NCI-H82 treated with DMSO at 0.1 percent for 48 hours (cell line): ENCODE measurements at regions not wholly inside any gene's neighbourhood (a gene's known extent, or its start where the extent isn't known, plus 50 kb on each side); places are given as distances from the start of the nearest gene placed in this dataset.
A peak's percentile ranks its signal among the peaks of the same experiment; 100 is the strongest.

ENCODE experiments used
- DNase-seq: peaks from one replicate; lab custom pipeline; 2025; ENCODE audit not compliant: unreplicated experiment; lab: John Stamatoyannopoulos, UW

DNA sequence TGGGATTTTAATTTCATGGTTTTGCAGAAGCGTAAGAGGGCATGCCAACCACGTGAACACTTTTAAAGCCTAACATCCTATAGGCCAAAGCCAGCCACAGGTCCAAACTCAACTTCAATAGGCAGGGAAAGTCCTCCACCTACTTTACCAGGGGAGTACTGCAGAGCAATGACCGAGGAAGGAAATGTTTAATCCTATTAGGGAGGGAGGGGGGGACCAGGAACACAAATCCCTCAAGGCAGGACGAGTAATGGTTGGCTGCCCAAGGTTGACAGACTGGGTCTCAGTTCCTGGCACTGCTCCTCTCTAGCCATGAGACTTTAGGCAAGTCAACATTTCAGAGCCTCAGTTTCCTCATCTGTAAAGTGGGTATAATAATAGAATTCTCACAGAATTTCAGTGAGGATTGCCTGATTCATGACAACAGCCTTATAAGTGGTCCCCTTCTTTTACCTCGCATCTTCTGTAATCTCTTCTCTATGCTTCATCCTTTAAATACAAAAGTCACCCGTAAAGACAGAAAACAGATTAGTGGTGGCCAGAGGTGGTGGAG is 315.8 kb downstream of the HAPSTR1 start:
- peak; percentile 65 for DNase-seq

DNA sequence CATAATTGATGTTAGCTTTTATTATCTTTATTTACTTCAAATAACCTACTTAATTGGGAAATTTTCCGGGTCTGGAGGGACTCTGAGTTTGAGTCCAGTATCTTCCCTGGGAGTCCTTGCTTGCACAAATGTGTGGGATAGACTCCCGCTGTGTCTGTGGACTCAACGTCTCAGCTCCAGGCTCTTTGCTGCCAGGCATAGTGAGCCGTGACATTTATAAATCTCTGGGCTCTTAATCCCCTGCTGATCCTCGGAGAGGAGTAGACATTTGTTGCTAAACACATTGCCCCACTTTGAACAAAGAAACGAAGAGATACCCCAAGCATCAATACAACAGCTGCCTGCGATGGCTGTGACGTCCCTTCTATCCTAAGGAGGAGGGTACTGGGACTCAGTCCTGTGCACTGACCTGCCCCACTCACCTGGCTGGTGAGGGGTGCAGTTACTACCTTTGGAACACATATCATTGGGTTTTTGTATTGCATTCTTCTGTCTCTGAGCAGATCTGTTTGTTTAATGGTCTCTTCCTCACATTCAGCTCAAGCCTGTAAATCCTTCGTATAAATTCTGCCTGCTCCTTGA is 316.9 kb downstream of the HAPSTR1 start:
- peak; percentile 85 for DNase-seq

DNA sequence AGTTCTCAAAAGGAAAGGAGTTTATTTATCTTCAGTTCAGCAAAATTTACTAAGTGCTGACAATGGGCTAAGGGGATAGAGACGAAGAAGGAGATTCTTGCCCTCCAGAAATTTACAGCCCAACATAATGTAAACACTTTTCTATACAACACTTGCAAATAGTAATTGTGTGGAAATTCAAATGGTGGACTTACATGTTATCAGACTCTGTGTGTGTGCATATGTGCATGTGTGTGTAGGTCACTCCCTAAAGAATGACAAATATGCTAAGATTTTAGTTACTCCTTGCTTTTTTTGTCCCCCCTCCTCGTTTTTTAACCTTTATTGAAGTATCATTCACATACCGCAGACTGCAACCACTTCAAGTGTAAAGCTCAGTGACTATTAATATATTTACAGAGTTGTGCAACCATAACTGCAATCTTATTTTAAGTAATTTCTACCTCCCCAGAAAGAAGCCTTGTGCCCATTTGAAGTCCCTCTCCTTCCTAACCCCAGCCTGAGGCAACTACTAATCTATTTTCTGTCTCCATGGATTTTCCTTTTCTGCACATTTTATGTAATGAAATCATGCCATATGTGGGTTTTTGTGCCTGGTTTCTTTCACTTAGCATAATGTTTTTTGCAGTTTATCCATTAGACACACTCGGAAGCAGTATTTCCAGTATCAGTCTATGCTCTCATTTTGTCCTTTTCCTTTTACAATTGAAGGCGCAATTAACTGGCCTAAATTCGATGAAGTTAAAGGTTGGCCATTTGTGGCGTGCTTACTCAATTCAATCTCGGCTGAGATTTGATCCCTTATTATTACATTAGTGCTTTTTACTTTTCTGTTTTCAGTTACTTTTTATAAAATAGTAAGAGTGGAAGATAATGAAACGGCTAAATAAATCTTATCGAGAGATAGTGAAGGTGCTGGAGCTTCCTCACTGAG is 318.4 kb downstream of the HAPSTR1 start:
- DNase-seq = no peak

DNA sequence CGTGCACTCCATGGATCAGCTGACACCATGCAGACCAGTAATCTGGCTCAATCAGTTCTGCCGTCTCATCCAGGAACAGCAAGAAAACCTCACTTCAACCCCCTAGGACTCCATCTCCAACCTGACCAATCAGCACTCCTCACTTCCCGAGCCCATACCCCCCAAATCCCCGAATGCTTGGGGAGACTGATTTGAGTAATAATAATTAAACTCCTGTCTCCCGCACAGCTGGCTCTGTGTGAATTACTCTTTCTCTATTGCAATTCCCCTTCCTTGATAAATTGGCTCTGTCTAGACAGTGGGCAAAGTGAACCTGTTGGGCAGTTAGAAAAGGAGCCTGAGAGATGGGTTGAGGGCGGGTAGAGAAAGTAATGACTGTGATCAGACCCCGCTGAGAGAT is 320.0 kb downstream of the HAPSTR1 start:
- no peak for DNase-seq

DNA sequence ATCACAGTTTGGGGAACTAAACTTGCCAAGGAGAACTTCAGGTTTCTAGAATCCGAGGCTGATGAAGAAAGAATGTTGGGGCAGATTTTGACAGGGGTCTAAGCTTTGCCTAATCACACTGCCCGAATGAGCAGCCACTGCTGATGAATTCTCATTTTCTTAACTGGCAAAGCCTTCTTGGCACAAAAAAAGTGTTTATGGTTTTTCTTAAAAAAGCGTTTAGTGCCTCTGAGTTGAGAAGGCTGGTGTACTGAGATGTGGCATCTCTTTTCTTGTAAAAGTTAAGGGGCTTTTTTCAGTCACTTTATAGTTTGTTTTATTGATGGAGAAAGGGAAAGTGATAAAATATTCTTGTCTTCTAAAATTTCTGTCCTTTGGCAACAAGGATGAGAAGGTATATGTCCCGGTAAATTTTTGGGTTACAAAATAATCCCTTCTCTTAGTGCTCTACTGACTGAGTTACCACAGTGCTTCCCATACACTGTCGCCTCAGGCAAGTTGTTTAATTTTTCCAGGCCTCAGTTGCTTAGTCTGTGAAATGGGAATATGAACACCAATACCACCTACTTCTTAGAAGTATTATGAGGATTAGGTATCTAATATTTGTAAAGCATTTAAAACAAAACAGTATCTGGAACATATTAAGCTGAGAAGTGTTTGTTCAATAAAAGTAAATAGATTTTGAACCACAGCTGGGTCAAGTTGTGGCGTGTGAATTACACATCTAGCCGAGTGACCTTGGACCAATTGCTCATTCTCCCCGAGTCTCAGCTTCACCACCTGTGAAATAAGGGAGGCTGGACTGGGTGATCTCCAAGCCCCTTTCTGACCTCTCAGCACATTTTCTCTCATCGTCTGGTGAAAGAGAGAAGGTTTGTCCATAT is 320.8 kb downstream of the HAPSTR1 start:
- DNase-seq = no peak

DNA sequence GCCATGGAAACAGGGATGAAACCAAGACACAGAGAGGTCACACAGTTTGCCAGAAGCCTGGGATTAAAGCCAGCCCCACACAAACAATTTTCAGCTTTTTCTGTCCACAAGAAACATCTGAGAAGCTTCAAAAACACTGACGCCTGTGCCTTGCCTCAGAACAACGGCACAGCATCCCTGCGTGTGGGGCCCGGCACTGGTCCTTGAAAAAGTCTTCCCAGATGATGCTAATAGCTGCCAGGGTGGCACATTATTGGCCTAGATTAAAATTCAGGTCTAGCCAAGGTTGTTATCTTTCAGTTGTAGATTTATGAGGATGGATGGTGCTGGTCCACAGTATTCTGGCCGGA is 321.4 kb downstream of the HAPSTR1 start:
- no peak for DNase-seq

DNA sequence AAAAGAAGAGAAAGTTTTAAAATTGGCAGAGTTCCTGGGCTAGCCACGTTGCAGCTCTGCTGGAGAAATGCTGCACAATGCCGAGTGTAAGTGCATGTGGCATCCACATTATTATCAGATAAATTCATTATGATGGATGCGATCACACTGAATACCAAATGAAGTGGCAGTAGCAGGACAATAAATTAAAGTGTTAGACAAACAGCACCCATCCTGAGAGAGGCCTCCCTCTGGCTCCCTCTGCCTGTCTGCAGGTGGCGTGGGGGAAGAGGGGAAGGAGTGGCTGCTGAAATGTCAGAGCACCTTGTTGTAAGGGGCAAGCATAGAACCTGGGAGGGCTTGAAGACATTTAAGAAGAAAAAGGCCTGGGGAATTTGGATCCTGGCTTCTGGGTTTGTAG is 324.1 kb downstream of the HAPSTR1 start:
- no peak for DNase-seq

DNA sequence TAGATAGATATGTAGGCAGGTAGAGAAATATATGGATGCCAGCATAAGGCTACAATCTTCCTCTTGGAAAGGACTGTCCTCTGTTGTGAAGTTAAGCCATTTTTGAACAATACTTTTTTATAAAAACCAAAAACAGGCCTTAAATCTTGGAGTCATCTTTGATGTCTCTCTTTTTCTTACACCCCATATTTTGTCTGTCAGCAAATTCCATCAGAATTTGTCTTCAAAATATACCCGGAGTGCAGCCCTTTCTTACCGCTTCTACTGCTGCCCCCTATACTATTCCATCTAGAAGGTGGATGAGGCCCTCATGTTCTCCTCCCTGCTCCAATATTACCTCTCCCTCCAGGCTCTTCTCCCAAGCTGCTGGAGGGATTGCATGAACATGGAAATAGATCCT is 326.5 kb downstream of the HAPSTR1 start:
- DNase-seq = no peak

DNA sequence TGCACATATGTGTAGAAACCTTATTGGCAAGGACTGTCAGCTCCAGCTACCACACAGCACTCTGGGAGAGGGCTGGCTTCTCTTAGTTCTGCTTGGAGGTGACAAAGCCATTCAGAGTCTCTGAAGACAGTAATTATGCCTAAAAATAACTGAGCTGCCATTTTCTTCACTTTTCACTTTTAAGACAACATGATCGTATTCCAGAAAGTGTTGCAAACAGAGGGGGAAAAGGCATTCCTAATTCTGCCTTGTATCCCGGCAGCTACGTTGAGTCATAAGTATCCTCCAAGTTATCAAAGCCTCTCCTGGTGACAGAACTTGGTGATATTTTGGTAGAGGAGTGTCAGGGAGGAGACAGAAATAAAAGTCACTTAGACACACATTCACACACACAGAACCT is 327.7 kb downstream of the HAPSTR1 start:
- DNase-seq = no peak

DNA sequence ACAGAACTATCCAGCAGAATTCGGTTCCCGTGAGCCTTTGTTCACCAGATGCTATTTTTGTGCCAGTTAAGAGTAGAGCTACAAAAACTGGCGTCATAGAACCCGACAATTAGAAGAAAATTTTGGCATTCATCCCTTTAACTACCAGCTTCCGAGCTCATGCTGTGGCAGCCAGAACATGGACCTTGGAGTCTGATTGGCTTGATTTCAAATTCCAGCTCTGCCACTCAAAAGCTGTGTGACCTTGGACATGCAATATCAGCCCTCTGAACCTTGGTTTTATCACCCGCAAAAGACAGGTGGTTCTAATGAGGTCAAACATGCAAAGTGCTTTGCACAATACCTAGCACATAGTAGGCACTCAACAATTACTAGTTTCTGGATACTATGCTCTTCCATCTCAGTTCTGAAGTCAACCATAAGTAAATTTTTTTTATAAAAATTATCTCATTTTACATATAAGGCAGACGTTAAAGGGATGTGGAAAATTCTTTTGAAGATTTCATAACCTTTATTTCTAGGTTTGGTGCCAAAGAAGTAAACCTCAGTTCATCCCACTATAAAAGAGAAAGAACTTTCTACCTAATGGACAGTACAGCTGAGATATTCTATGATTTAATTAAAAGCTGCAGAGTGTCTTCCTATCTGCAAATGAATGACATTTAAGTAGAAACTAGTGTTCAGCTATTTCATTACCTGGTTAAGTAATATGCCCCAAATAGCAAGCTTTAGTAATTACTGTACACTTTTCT is 331.5 kb downstream of the HAPSTR1 start:
- no peak for DNase-seq

DNA sequence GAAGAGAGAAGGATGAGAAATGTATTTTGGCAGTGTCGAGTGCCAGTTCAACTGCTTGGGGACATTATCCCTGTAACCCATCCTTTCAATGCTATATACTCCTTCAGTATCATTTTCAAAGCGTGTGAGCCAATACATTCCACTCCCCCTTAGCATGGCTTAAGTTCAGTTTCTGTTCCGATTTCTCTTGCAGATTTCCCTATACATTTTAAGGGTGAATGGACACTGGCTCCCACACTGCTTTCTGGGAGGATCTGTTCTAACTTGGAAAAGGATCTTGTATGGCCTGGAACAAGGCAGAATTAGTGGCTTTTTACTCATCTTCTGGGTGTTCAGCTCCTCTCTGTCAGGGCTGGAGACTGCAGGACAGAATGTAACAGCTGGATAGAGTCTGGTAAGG is 333.8 kb downstream of the HAPSTR1 start:
- no peak for DNase-seq

DNA sequence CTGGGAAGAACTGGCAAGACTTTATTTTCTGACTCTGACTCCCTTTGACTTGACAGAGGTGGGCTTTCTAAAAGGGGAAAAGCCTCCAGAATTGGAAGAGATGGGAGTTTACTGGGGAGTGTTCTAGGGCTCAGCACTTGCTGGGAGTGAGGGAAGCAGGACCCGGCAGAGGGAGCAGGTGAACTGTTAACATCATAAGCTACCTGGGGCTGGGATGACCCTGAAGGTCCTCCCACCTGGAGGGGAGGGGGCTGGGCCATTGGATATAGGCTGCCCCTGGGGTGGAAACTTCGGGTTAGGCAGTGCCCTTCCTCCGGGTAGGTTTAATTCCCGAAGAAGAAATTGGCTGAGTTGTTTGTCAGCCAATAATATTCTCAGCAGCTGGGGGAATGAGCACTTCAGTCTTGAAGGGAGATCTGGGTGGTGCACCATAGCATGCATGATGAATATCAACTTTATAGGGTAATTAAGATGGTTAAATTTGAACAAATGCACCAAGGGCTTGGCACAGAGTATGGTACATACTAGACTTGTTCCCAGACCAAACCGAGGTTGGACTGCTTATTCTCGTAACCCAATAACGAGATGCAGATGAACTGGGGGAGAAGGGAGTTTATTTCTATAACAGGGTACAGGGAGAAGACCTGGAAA is 337.0 kb downstream of the HAPSTR1 start:
- DNase-seq = no peak

DNA sequence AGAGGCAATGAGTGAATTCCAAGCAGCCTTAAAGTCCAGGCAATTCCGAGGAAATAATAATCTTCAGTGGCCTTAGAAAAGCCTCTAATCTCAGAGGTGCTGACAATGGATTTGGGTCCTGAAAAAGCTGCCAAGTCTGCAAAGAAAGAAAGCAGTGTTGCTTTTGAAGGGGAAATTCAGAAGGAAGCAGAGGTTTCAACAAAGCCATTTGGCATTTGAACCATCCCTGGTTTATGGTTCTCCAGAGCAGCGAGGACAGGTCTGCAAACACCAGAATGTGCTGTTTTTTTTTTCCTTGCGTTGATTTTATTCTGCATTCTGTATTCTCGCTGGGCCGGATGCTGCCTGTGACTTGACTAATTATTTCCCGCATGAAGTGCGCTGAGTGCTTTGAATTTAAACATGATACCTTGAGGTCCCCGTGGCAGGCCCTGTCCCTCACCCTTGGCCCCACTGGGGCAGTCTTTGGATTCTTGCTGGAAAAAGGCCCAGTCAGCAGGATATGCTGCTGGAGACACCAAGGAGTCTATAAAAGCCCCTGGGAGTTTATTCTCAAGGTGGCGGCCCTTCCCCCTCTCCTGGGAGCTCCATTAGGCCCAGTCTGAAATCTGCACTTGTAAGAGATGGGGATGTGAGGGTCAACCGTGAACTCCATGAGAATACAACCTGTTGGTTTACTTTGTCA is 338.3 kb downstream of the HAPSTR1 start:
- DNase-seq = no peak

DNA sequence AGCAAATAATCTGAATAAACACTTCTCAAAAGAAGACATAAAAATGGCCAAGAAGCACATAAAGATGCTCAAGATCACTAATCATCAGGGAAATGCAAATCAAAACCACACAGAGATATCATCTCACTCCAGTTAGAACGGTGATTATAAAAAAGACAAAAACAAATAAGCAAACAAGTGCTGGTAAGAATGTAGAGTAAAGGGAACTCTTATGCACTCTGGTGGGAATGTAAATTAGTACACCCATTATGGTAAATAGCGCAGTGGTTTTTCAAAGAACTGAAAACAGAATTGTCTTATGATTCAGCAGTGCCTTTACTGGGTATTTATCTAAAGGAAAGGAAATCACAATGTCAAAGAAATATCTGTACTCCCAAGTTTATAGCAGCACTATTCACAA is 343.2 kb downstream of the HAPSTR1 start:
- DNase-seq = no peak

DNA sequence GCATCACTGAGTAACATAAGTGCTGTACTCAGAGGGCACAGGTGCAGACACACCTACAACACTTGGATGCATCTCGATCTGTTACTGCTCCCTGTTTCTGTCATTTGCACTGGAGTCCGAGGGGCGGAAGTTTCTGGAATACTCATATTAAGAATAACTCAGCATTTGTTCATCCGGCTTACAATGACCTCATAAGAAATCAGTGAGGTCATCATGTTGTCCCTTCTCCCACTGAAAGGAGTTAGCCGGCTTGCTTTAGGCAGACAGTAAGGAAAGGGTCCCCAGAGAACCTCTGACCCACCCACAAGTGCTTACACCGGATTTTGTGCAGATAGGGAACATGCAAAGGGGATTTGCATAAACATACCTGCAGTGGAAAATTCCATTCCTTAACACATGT is 344.7 kb downstream of the HAPSTR1 start:
- DNase-seq = no peak

DNA sequence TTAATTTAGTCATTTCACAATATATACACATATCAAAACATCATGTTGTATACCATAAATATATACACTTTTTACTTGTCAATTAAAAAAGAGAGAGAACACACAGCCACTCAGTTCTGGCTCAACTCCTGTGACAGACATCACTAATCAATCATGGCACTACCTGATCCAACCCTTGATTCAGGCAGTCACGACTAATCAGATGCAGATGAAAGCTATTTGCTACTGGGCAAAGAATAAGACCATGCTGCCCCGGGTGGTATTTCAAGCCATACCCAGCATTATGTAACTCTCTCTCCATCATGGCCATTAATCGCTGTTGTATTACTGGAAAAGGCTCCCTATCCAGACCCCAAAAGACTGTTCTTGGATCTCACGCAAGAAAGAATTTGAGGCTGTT is 345.7 kb downstream of the HAPSTR1 start:
- DNase-seq = peak; percentile 9

DNA sequence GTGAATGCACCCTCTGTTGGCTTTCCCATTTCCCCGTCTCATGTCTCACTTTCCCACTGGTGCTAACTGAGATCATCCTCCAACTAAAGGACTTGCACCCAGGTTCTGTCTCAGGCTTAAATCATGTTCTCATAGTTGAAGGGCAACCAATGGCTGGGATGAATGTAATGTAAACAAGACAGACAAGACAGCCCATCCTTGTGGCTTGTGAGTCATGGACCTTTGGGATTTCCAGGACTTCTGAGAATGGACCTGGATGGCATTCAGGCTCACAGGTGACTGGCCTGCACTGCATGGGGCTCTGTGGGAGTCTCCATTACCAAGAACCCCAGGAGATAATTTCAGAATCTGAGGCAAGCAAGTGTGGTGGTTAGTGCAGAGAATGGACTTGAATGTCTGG is 347.5 kb downstream of the HAPSTR1 start:
- no peak for DNase-seq

DNA sequence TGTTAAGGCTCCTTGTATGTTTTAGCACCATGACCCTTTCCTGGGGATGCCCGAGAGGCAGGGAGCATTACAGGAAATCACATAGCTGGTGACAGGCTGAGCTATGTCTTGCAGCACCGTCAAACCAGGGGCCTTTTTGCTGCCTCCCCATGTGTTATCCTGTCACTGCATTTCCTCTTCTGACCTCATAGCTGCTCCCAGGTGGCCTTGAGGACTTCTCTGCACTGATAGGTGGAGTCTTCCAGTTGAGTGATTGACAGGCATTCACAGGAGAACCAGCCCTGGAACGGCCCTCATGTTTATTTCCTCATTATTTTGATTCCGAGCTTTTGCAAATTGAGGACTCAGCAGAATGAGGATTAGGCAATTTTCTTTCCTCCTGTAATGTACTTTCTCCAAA is 349.6 kb downstream of the HAPSTR1 start:
- no peak for DNase-seq

DNA sequence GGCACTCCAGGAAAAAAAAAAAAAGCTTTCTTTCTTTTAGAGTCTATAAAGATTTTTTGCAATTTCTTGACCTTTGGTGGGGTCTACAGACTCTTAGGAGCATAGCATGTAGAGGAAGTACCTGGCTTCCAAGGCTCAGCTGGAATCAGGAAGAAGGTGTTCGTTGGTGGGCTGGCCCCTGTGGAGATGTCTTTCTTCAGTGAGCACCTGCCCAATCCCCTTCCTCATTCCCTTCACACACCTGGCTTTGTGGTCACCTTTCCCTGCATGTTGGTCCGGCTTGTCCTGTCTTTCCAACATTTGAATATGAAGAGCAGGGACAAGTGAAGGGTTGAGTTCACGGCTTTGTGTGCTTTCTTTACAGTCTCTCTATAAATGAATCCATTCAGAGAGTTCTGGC is 352.4 kb downstream of the HAPSTR1 start:
- no peak for DNase-seq
